ENCODE measurements at regions not wholly inside any gene's neighbourhood (a gene's known extent, or its start where the extent isn't known, plus 50 kb on each side); places are given as distances from the start of the nearest gene placed in this dataset.

DNA sequence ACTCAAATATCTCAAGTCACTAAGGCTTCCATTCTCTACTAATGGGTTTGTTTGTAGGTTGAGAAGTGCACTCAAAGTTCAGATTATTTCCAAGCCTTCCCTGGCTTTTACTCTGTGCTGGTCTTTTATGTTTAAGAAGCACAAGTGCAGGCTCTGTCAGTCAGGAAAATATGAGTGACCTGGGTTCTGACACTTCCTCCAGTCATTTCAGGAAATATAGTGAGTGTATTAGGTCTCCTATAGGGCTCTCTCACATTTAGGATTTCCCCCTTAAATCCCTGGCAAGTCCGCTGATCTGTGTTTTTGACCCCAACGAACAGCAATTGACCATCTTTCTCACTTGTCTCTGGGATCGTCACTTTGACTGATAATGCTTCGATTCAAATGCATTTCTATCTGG lies 210.2 kb downstream of the ARPP21 start:
- TF ChIP-seq ZEB2 (tag by site-specific recombination; IDR thresholded peaks at IDR 0.05) (no peak), SALL2 (tag by site-specific recombination; IDR thresholded peaks at IDR 0.05; ENCODE audit: borderline replicate concordance) (no peak), GFI1B (tag by site-specific recombination; IDR thresholded peaks at IDR 0.05) (no peak), ZNF561 (tag by site-specific recombination; IDR thresholded peaks at IDR 0.05; ENCODE audit: borderline replicate concordance) (no peak)

All from HEK293 (cell line).